Hepatocyte (in vitro differentiated cells): ENCODE measurements at regions not wholly inside any gene's neighbourhood (a gene's known extent, or its start where the extent isn't known, plus 50 kb on each side); places are given as distances from the start of the nearest gene placed in this dataset.
A peak's percentile ranks its signal among the peaks of the same experiment; 100 is the strongest.
"Not testable (repeated sequence)": the region's sequence is repeated elsewhere in the genome, so short reads cannot be mapped to it uniquely, and the experiment has no call there.

ENCODE experiments used
- DNase-seq: peaks from one replicate; pipeline ENCODE4 v3.0.0-alpha.2; 2016; ENCODE audit warnings: low spot score
- H2AFZ ChIP-seq: fragments of 200-600 bp; sonication (generic); 2 replicates; pipeline ENCODE4 v1.6.0; 2016; ENCODE audit warnings: antibody characterized with exemption, mild to moderate bottlenecking
- H3K27ac ChIP-seq: fragments of 200-600 bp; sonication (generic); 2 replicates; pipeline ENCODE4 v1.5.1; 2016; ENCODE audit warnings: mild to moderate bottlenecking
- H3K27me3 ChIP-seq: fragments of 200-600 bp; sonication (generic); 2 replicates; pipeline ENCODE4 v1.6.1; 2016
- H3K36me3 ChIP-seq: fragments of 200-600 bp; sonication (generic); replicated peaks from 2 replicates; pipeline ENCODE4 v1.5.1; 2016; ENCODE audit warnings: low read depth; ENCODE audit not compliant: insufficient read depth
- H3K4me1 ChIP-seq: fragments of 200-600 bp; sonication (generic); 2 replicates; pipeline ENCODE4 v1.5.1; 2016; ENCODE audit warnings: mild to moderate bottlenecking, moderate library complexity; ENCODE audit not compliant: insufficient read depth
- H3K4me2 ChIP-seq: fragments of 200-600 bp; sonication (generic); 2 replicates; pipeline ENCODE4 v1.6.0; 2016
- H3K4me3 ChIP-seq: fragments of 200-600 bp; sonication (generic); 2 replicates; pipeline ENCODE4 v1.5.1; 2016; ENCODE audit warnings: mild to moderate bottlenecking
- H3K79me2 ChIP-seq: fragments of 200-600 bp; sonication (generic); 2 replicates; pipeline ENCODE4 v1.6.0; 2017; ENCODE audit warnings: mild to moderate bottlenecking
- H3K9me2 ChIP-seq: fragments of 200-600 bp; sonication (generic); replicated peaks from 2 replicates; pipeline ENCODE4 v1.6.0; 2017; ENCODE audit warnings: mild to moderate bottlenecking; ENCODE audit not compliant: insufficient read depth
- H3K9me3 ChIP-seq: fragments of 200-600 bp; sonication (generic); 2 replicates; pipeline ENCODE4 v1.5.1; 2016; ENCODE audit warnings: low read depth, mild to moderate bottlenecking
- H4K20me1 ChIP-seq: fragments of 200-600 bp; sonication (generic); 2 replicates; pipeline ENCODE4 v1.6.0; 2016; ENCODE audit warnings: mild to moderate bottlenecking; ENCODE audit not compliant: insufficient read depth, poor library complexity, severe bottlenecking
- WGBS: methylation state at CpG from one replicate; pipeline ENCODE4 v1.1.6; 2016; ENCODE audit warnings: low lambda C conversion rate; ENCODE audit errors: missing lambda C conversion rate; 5-methylcytosine and 5-hydroxymethylcytosine counted together
- TF ChIP-seq, protein P1 (sequence below): fragments of 200-600 bp; sonication (generic); IDR thresholded peaks from 2 replicates; pipeline ENCODE4 v1.5.1; 2016; ENCODE audit warnings: antibody characterized with exemption, mild to moderate bottlenecking; ENCODE audit not compliant: poor library complexity

- WGBS = 88% methylated on average over 1 of the region's 3 CpGs
- H3K79me2 ChIP-seq, H4K20me1 ChIP-seq, H3K4me2 ChIP-seq, H3K4me1 ChIP-seq, H2AFZ ChIP-seq, H3K36me3 ChIP-seq, H3K27ac ChIP-seq, H3K4me3 ChIP-seq, DNase-seq, H3K27me3 ChIP-seq, H3K9me2 ChIP-seq, H3K9me3 ChIP-seq: not testable (repeated sequence)
Observed at GRCh38 chr11:3565838-3566237, 76.0 kb downstream of the ART5 start.

GRCh38 chr11:3564383-3564782 is 77.4 kb downstream of the ART5 start:
- WGBS = 11% methylated on average over 1 of the region's 1 CpG
- H3K9me2 ChIP-seq, H3K9me3 ChIP-seq, H3K4me2 ChIP-seq, H3K27me3 ChIP-seq, H3K79me2 ChIP-seq, H3K36me3 ChIP-seq, H4K20me1 ChIP-seq, H3K4me3 ChIP-seq, H3K4me1 ChIP-seq, H3K27ac ChIP-seq, H2AFZ ChIP-seq: not testable (repeated sequence)
- TF ChIP-seq, protein P1, sequence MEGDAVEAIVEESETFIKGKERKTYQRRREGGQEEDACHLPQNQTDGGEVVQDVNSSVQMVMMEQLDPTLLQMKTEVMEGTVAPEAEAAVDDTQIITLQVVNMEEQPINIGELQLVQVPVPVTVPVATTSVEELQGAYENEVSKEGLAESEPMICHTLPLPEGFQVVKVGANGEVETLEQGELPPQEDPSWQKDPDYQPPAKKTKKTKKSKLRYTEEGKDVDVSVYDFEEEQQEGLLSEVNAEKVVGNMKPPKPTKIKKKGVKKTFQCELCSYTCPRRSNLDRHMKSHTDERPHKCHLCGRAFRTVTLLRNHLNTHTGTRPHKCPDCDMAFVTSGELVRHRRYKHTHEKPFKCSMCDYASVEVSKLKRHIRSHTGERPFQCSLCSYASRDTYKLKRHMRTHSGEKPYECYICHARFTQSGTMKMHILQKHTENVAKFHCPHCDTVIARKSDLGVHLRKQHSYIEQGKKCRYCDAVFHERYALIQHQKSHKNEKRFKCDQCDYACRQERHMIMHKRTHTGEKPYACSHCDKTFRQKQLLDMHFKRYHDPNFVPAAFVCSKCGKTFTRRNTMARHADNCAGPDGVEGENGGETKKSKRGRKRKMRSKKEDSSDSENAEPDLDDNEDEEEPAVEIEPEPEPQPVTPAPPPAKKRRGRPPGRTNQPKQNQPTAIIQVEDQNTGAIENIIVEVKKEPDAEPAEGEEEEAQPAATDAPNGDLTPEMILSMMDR = peak; percentile 40
- peak; percentile 23 for DNase-seq

DNA sequence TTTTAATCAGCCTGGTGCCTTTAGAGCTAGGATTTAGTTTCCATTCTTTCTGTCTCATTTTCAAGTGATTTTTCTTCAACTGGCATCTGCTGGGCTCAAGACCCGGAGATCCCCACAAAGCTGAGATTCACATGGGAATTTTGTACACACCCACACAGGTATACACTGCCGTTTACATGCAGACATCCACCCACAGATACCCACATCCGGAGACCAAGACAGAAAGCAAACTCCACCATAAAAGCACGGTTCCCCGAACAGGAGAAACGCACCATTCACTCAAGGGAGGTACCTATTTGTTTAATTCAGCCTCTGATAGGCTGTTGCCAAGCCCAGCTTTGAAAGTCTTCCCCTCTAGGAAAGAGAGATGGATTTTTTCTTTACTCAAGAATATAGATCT is 87.2 kb downstream of the ART5 start:
- not testable (repeated sequence) for H3K27ac ChIP-seq, H3K9me3 ChIP-seq, H4K20me1 ChIP-seq, H2AFZ ChIP-seq, H3K4me3 ChIP-seq, H3K4me2 ChIP-seq, H3K79me2 ChIP-seq, H3K36me3 ChIP-seq, H3K9me2 ChIP-seq, H3K4me1 ChIP-seq, H3K27me3 ChIP-seq, DNase-seq
- WGBS = 76% methylated on average over 6 of the region's 6 CpGs

GRCh38 chr11:3544990-3545389 is 96.8 kb downstream of the ART5 start:
- not testable (repeated sequence) for H4K20me1 ChIP-seq

DNA sequence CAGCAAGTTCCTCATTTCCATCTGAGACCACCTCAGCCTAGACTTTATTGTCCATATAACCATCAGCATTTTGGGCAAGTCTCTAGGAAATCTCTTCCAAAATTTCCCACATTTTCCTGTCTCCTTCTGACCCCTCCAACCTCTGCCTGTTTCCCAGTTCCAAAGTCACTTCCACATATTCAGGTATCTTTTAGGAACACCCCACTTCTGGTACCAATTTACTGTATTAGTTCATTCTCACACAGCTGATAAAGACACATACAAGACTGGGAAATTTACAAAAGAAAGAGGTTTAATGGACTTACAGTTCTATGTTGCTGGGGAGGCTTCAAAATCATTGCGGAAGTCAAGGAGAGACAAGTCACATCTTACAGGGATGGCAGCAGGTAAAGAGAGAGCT is 103.6 kb downstream of the ART5 start:
- H3K9me2 ChIP-seq, H3K36me3 ChIP-seq, H2AFZ ChIP-seq, H3K27ac ChIP-seq, DNase-seq, H3K9me3 ChIP-seq, H3K27me3 ChIP-seq, H3K4me1 ChIP-seq, H3K79me2 ChIP-seq, H3K4me2 ChIP-seq, H3K4me3 ChIP-seq, H4K20me1 ChIP-seq: not testable (repeated sequence)
- 94% methylated on average over 1 of the region's 1 CpG for WGBS

More at GRCh38 chr11:3544990-3545389, 96.8 kb downstream of the ART5 start:
- H3K4me2 ChIP-seq, H3K9me2 ChIP-seq, H3K4me3 ChIP-seq, H3K36me3 ChIP-seq, H3K27me3 ChIP-seq, H3K27ac ChIP-seq, H3K9me3 ChIP-seq, DNase-seq, H2AFZ ChIP-seq, H3K4me1 ChIP-seq, H3K79me2 ChIP-seq: not testable (repeated sequence)
- WGBS = 90% methylated on average over 8 of the region's 10 CpGs

DNA sequence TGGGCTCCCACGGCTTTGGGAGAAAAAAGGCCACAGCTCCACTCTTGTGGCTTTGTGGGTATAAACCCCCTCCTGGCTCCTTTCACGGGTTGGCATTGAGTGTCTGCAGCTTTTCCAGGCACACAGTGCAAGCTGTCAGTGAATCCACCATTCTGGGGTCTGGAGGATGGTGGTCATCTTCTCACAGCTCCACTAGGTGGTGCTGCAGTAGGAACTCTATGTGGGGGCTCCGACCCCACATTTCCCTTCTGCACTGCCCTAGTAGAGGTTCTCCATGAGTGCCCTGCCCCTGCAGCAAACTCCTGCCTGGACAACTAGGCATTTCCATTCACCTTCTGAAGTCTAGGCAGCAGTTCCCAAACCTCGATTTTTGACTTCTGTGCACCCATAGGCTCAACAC is 104.5 kb downstream of the ART5 start:
- not testable (repeated sequence) for H3K4me3 ChIP-seq, H3K4me1 ChIP-seq, DNase-seq, H2AFZ ChIP-seq, H3K9me3 ChIP-seq, H3K9me2 ChIP-seq, H3K36me3 ChIP-seq, H3K79me2 ChIP-seq, H3K4me2 ChIP-seq, H4K20me1 ChIP-seq, H3K27me3 ChIP-seq
- WGBS = 78% methylated on average over 4 of the region's 4 CpGs
- H3K27ac ChIP-seq = peak overlapping the region; percentile 71

GRCh38 chr11:3532958-3533357 is 108.8 kb downstream of the ART5 start:
- 95% methylated on average over 1 of the region's 1 CpG for WGBS
- H3K4me2 ChIP-seq, DNase-seq, H3K27ac ChIP-seq, H3K9me2 ChIP-seq, H3K36me3 ChIP-seq, H3K79me2 ChIP-seq, H3K4me3 ChIP-seq, H3K27me3 ChIP-seq, H3K9me3 ChIP-seq, H4K20me1 ChIP-seq, H2AFZ ChIP-seq, H3K4me1 ChIP-seq: not testable (repeated sequence)

GRCh38 chr11:3531280-3531679 is 110.5 kb downstream of the ART5 start:
- not testable (repeated sequence) for H3K9me3 ChIP-seq, H4K20me1 ChIP-seq
- 94% methylated on average over 5 of the region's 5 CpGs for WGBS

DNA sequence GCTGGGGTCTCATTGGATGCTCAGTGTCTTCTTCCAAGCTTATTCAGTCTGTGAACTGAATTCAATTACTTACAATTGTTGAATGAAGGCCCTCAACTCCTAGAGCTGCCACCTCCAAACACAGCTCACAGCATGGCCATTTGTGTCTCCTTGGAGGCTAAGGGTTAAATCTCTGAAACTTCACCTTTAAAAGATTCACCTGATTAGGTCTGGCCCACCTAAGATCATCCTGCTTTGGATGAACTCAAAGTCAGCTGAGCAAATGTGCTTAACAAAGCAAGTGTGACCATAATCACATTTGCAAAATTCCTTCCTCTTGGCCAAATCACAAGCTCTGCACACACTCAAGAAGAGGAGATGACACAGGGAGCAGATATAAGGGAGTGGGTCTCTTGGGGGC is 118.2 kb downstream of the ART5 start:
- not testable (repeated sequence) for H3K79me2 ChIP-seq, H3K27ac ChIP-seq, H3K9me3 ChIP-seq, H3K4me2 ChIP-seq, H3K36me3 ChIP-seq, DNase-seq, H3K4me3 ChIP-seq, H3K27me3 ChIP-seq, H3K9me2 ChIP-seq, H4K20me1 ChIP-seq, H3K4me1 ChIP-seq, H2AFZ ChIP-seq

More at GRCh38 chr11:3531280-3531679, 110.5 kb downstream of the ART5 start:
- H3K36me3 ChIP-seq, H3K4me1 ChIP-seq, H3K4me3 ChIP-seq, H3K27me3 ChIP-seq, H2AFZ ChIP-seq, DNase-seq, H3K9me2 ChIP-seq, H3K79me2 ChIP-seq, H3K27ac ChIP-seq, H3K4me2 ChIP-seq: not testable (repeated sequence)
